H1 (cell line): ENCODE measurements at regions not wholly inside any gene's neighbourhood (a gene's known extent, or its start where the extent isn't known, plus 50 kb on each side); places are given as distances from the start of the nearest gene placed in this dataset.

ENCODE experiments used
- POLR2A ChIP-seq, 2 experiments: IDR thresholded peaks; 1 replicate in 1 of 2; 2 replicates in 1 of 2; pipeline ENCODE4 v1.6.1; 2011; ENCODE audit warnings: low read depth in 2 of 2, low read length in 2 of 2, mild to moderate bottlenecking in 2 of 2; ENCODE audit errors: control extremely low read depth in 1 of 2
- SP2 ChIP-seq: IDR thresholded peaks from 2 replicates; pipeline ENCODE4 v1.6.1; 2012; ENCODE audit warnings: mild to moderate bottlenecking, low read length, inconsistent platforms
- TAF1 ChIP-seq: IDR thresholded peaks from 2 replicates; pipeline ENCODE4 v1.6.1; 2011; ENCODE audit warnings: mild to moderate bottlenecking, low read depth, low read length
- TF ChIP-seq, protein P1 (sequence below), 3 experiments: IDR thresholded peaks; 1 replicate in 2 of 3; 2 replicates in 1 of 3; pipeline versions ENCODE4 v1.5.1 to v1.6.1; 2011; ENCODE audit warnings: low read length in 3 of 3, mild to moderate bottlenecking in 3 of 3, inconsistent platforms in 2 of 3, low read depth in 1 of 3, moderate library complexity in 1 of 3; ENCODE audit not compliant: insufficient read depth in 1 of 3; ENCODE audit errors: control extremely low read depth in 1 of 3

DNA sequence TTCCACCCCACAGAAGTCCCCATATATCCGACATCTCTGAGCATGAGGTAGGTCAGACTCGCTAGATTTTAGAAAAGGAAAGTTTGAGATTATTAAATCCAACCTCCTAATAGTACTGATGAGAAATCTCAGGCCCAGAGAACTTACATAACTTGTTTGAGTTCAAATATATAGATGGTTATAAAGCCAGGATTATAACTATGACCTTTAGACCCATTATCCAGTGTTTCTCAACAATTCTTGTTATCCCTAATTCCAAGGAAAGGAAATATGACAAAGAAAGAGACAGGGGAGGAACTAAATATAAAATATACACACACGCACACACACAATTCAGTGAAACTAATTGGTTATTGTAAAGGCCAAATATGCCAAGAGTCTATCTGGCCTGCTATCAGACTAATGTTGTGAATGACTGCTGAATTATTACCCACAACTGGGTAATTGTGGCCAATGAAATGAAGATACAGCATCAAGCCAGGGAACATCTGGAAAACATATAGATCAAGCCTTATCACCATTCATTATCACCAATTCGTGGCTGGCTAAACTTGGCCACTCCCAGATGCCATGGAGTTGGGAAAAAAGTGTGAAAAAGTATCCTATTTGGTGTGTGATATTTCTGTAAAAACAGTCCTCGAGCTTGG is 248.4 kb downstream of the PRELID2 start:
- TF ChIP-seq, protein P1, sequence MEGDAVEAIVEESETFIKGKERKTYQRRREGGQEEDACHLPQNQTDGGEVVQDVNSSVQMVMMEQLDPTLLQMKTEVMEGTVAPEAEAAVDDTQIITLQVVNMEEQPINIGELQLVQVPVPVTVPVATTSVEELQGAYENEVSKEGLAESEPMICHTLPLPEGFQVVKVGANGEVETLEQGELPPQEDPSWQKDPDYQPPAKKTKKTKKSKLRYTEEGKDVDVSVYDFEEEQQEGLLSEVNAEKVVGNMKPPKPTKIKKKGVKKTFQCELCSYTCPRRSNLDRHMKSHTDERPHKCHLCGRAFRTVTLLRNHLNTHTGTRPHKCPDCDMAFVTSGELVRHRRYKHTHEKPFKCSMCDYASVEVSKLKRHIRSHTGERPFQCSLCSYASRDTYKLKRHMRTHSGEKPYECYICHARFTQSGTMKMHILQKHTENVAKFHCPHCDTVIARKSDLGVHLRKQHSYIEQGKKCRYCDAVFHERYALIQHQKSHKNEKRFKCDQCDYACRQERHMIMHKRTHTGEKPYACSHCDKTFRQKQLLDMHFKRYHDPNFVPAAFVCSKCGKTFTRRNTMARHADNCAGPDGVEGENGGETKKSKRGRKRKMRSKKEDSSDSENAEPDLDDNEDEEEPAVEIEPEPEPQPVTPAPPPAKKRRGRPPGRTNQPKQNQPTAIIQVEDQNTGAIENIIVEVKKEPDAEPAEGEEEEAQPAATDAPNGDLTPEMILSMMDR (IDR thresholded peaks at IDR 0.05; ENCODE audit: control extremely low read depth in 1 of 3, insufficient read depth in 1 of 3, low read depth in 1 of 3, low read length in 3 of 3) = no peak
- TF ChIP-seq SP2 (no peak), POLR2A (IDR thresholded peaks at IDR 0.05; ENCODE audit: control extremely low read depth in 1 of 2, low read depth in 2 of 2, low read length in 2 of 2) (no peak), TAF1 (no peak)
